Activated CD4-positive, alpha-beta T cell treated with anti-CD3 and anti-CD28 coated beads for 36 hours (primary cell): ENCODE measurements at regions not wholly inside any gene's neighbourhood (a gene's known extent, or its start where the extent isn't known, plus 50 kb on each side); places are given as distances from the start of the nearest gene placed in this dataset.

ENCODE experiments used
- ATAC-seq: fragments of 200-7000 bp; cut with Tn5 transposase; one replicate; pipeline ENCODE4 v1.10.0; 2021; ENCODE audit warnings: mild to moderate bottlenecking, moderate library complexity
- CTCF ChIA-PET: fragments of 350-600 bp; sonication (Branson Sonifier 250); formaldehyde crosslinking; loops from one replicate; lab custom pipeline; 2021; ENCODE audit warnings: antibody characterized with exemption; lab: Charles Lee
- POLR2A ChIA-PET: fragments of 350-600 bp; sonication (Branson Sonifier 250); formaldehyde crosslinking; loops from one replicate; lab custom pipeline; 2021; ENCODE audit warnings: antibody characterized with exemption, inconsistent platforms; lab: Charles Lee
- DNase-seq: peaks from one replicate; pipeline ENCODE4 v3.0.0-alpha.2; 2020
- H3K27ac Mint-ChIP-seq: one replicate; pipeline ENCODE4 v1.8.0; 2021; ENCODE audit warnings: mixed read lengths
- H3K27me3 Mint-ChIP-seq: one replicate; pipeline ENCODE4 v1.8.0; 2021; ENCODE audit warnings: mixed read lengths
- H3K36me3 Mint-ChIP-seq: one replicate; pipeline ENCODE4 v1.8.0; 2021; ENCODE audit warnings: low read depth, mixed read lengths
- H3K4me1 Mint-ChIP-seq: one replicate; pipeline ENCODE4 v1.8.0; 2021; ENCODE audit warnings: mixed read lengths
- H3K4me3 Mint-ChIP-seq: one replicate; pipeline ENCODE4 v1.8.0; 2021; ENCODE audit warnings: mild to moderate bottlenecking, moderate library complexity, mixed read lengths
- H3K9me3 Mint-ChIP-seq: one replicate; pipeline ENCODE4 v1.8.0; 2021; ENCODE audit warnings: low read depth, mixed read lengths
- intact Hi-C, 2 experiments: fragments of 100-400 bp; cut with DNase I in 1 of 2; cut with micrococcal nuclease in 1 of 2; formaldehyde crosslinking; loops; one replicate each; pipeline versions ENCODE4 v1.14.2 to v1.15.1; 2022 to 2024; cut with DNase I, micrococcal nuclease

- Mint-ChIP-seq H3K27me3 (peaks cover 37% of the 10 kb centered on the region), H3K27ac (no peak overlapping the region), H3K36me3 (no peaks in the 10 kb centered on the region), H3K9me3 (no peaks in the 10 kb centered on the region), H3K4me1 (no peaks in the 10 kb centered on the region), H3K4me3 (no peak overlapping the region)
- DNase-seq, result no peak
- POLR2A ChIA-PET, result no interaction called here
- no peak for ATAC-seq
- CTCF ChIA-PET, result no interaction called here
- intact Hi-C loops, result no loop called here
These were observed 97.7 kb upstream of the TOP3B start for GRCh38 chr22:22080270-22080669.

- H3K36me3 Mint-ChIP-seq, result no peaks in the 10 kb centered on the region
- no peaks in the 10 kb centered on the region for H3K9me3 Mint-ChIP-seq
- H3K4me1 Mint-ChIP-seq, result no peaks in the 10 kb centered on the region
- intact Hi-C loops, result no loop called here
- ChIA-PET POLR2A (no interaction called here), CTCF (interaction anchor here (1.0 kb wide), 1 partner anchor 121 kb away, joined by 5 read pairs; no protein-coding TSS in a partner anchor)
- H3K27ac Mint-ChIP-seq, result peak overlapping the region; percentile 30
- no peak for DNase-seq
- H3K27me3 Mint-ChIP-seq, result peaks cover 39% of the 10 kb centered on the region
- ATAC-seq, result no peak
- H3K4me3 Mint-ChIP-seq, result no peak overlapping the region
These were observed 97.0 kb upstream of the TOP3B start for GRCh38 chr22:22079404-22080148.

- intact Hi-C loops, result no loop called here
- POLR2A ChIA-PET, result no interaction called here
- Mint-ChIP-seq H3K36me3 (no peaks in the 10 kb centered on the region), H3K27me3 (peaks cover 40% of the 10 kb centered on the region), H3K9me3 (no peaks in the 10 kb centered on the region), H3K4me1 (no peaks in the 10 kb centered on the region), H3K4me3 (no peak overlapping the region), H3K27ac (no peak overlapping the region)
- CTCF ChIA-PET, result no interaction called here
- ATAC-seq, result no peak
- DNase-seq, result no peak
These were observed 95.7 kb upstream of the TOP3B start for GRCh38 chr22:22078329-22078728.

GRCh38 chr22:22076932-22077703 is 94.5 kb upstream of the TOP3B start:
- Mint-ChIP-seq H3K27me3 (peaks cover 32% of the 10 kb centered on the region), H3K4me1 (no peaks in the 10 kb centered on the region), H3K36me3 (no peaks in the 10 kb centered on the region), H3K4me3 (no peak overlapping the region), H3K9me3 (no peaks in the 10 kb centered on the region), H3K27ac (no peak overlapping the region)
- POLR2A ChIA-PET, result no interaction called here
- DNase-seq, result no peak
- CTCF ChIA-PET, result no interaction called here
- no peak for ATAC-seq
- intact Hi-C loops, result no loop called here

- no peaks in the 10 kb centered on the region for H3K4me1 Mint-ChIP-seq
- DNase-seq (no peak), ATAC-seq (no peak)
- no peak overlapping the region for H3K4me3 Mint-ChIP-seq
- no peak overlapping the region for H3K27ac Mint-ChIP-seq
- H3K36me3 Mint-ChIP-seq, result no peaks in the 10 kb centered on the region
- POLR2A ChIA-PET, result no interaction called here
- no peaks in the 10 kb centered on the region for H3K9me3 Mint-ChIP-seq
- CTCF ChIA-PET, result no interaction called here
- H3K27me3 Mint-ChIP-seq, result peaks cover 31% of the 10 kb centered on the region
- intact Hi-C loops, result no loop called here
These were observed 93.8 kb upstream of the TOP3B start for GRCh38 chr22:22076361-22076760.

GRCh38 chr22:22075382-22076163 is 93.0 kb upstream of the TOP3B start:
- POLR2A ChIA-PET, result no interaction called here
- DNase-seq (no peak), ATAC-seq (no peak)
- no peaks in the 10 kb centered on the region for H3K9me3 Mint-ChIP-seq
- no peaks in the 10 kb centered on the region for H3K36me3 Mint-ChIP-seq
- H3K27ac Mint-ChIP-seq, result no peak overlapping the region
- peaks cover 26% of the 10 kb centered on the region for H3K27me3 Mint-ChIP-seq
- CTCF ChIA-PET, result interaction anchor here (0.7 kb wide), 2 partner anchors 15 to 160 kb away, joined by 3 read pairs; no protein-coding TSS in a partner anchor
- intact Hi-C loops, result no loop called here
- H3K4me3 Mint-ChIP-seq, result no peak overlapping the region
- H3K4me1 Mint-ChIP-seq, result no peaks in the 10 kb centered on the region

- POLR2A ChIA-PET, result no interaction called here
These were observed 92.2 kb upstream of the TOP3B start for GRCh38 chr22:22074634-22075381.

GRCh38 chr22:22073769-22074561 is 91.4 kb upstream of the TOP3B start:
- Mint-ChIP-seq H3K4me1 (no peaks in the 10 kb centered on the region), H3K27me3 (peaks cover 20% of the 10 kb centered on the region), H3K36me3 (no peaks in the 10 kb centered on the region), H3K27ac (no peak overlapping the region), H3K4me3 (no peak overlapping the region), H3K9me3 (no peaks in the 10 kb centered on the region)
- DNase-seq (no peak), ATAC-seq (no peak)
- intact Hi-C loops, result no loop called here
- ChIA-PET POLR2A (no interaction called here), CTCF (no interaction called here)

More at GRCh38 chr22:22074634-22075381, 92.2 kb upstream of the TOP3B start:
- no peak overlapping the region for H3K4me3 Mint-ChIP-seq
- ATAC-seq (no peak), DNase-seq (no peak)
- no peak overlapping the region for H3K27ac Mint-ChIP-seq
- H3K27me3 Mint-ChIP-seq, result peaks cover 22% of the 10 kb centered on the region
- no peaks in the 10 kb centered on the region for H3K36me3 Mint-ChIP-seq
- H3K9me3 Mint-ChIP-seq, result no peaks in the 10 kb centered on the region
- CTCF ChIA-PET, result no interaction called here
- intact Hi-C loops, result no loop called here
- no peaks in the 10 kb centered on the region for H3K4me1 Mint-ChIP-seq

- ChIA-PET POLR2A (no interaction called here), CTCF (interaction anchor here (0.7 to 1.2 kb wide), 4 partner anchors 10 to 124 kb away, joined by 3 to 7 read pairs (median 3); no protein-coding TSS in a partner anchor)
- H3K9me3 Mint-ChIP-seq, result no peaks in the 10 kb centered on the region
- no peak for DNase-seq
- no peak overlapping the region for H3K27ac Mint-ChIP-seq
- no peak for ATAC-seq
- H3K4me3 Mint-ChIP-seq, result no peak overlapping the region
- no peaks in the 10 kb centered on the region for H3K36me3 Mint-ChIP-seq
- no peaks in the 10 kb centered on the region for H3K4me1 Mint-ChIP-seq
- intact Hi-C loops, result no loop called here
- H3K27me3 Mint-ChIP-seq, result peaks cover 16% of the 10 kb centered on the region
These were observed 89.7 kb upstream of the TOP3B start for GRCh38 chr22:22072169-22072836.

- Mint-ChIP-seq H3K27ac (no peak overlapping the region), H3K4me1 (no peaks in the 10 kb centered on the region), H3K9me3 (no peaks in the 10 kb centered on the region), H3K27me3 (peaks cover 12% of the 10 kb centered on the region), H3K4me3 (no peak overlapping the region), H3K36me3 (no peaks in the 10 kb centered on the region)
- DNase-seq (no peak), ATAC-seq (no peak)
- intact Hi-C loops, result no loop called here
- ChIA-PET POLR2A (no interaction called here), CTCF (interaction anchor here (0.7 to 0.9 kb wide), 2 partner anchors 10 to 125 kb away, joined by 3 to 7 read pairs; no protein-coding TSS in a partner anchor)
These were observed 88.9 kb upstream of the TOP3B start for GRCh38 chr22:22071455-22071854.
